Vagina (tissue), 2 donors: ENCODE measurements at regions not wholly inside any gene's neighbourhood (a gene's known extent, or its start where the extent isn't known, plus 50 kb on each side); places are given as distances from the start of the nearest gene placed in this dataset.
"Not testable (repeated sequence)": the region's sequence is repeated elsewhere in the genome, so short reads cannot be mapped to it uniquely, and the experiment has no call there.

Experiments used
- DNase-seq, 2 donors: peaks; one replicate each; pipeline ENCODE4 v3.0.0-alpha.2; 2017; ENCODE audit errors: extremely low spot score in 2 of 2
- H3K27ac ChIP-seq: fragments of 200-600 bp; sonication (generic); one replicate; pipeline ENCODE4 v1.5.1; 2019
- H3K27me3 ChIP-seq: fragments of 200-600 bp; sonication (generic); one replicate; pipeline ENCODE4 v1.5.1; 2019
- H3K36me3 ChIP-seq, 2 donors: fragments of 200-600 bp; sonication (generic); one replicate each; pipeline ENCODE4 v1.5.1; 2017 to 2019
- H3K4me1 ChIP-seq: fragments of 200-600 bp; sonication (generic); one replicate; pipeline ENCODE4 v1.5.1; 2019
- H3K4me3 ChIP-seq, 2 donors: fragments of 200-600 bp; sonication (generic); 1 replicate in 1 of 2; 2 replicates in 1 of 2; pipeline ENCODE4 v1.5.1; 2016 to 2019
- H3K9me3 ChIP-seq: fragments of 200-600 bp; sonication (generic); one replicate; pipeline ENCODE4 v1.5.1; 2019
- POLR2A ChIP-seq, 2 donors: fragments of 450-650 bp; IDR thresholded peaks; one replicate each; pipeline ENCODE4 v1.6.1; 2017; ENCODE audit warnings: antibody characterized with exemption in 2 of 2, mild to moderate bottlenecking in 2 of 2, moderate library complexity in 2 of 2
- POLR2AphosphoS5 ChIP-seq, 2 donors: sonication (generic); formaldehyde crosslinking; IDR thresholded peaks; one replicate each; pipeline ENCODE4 v1.9.0; 2017; ENCODE audit warnings: antibody characterized with exemption in 2 of 2, mild to moderate bottlenecking in 2 of 2, low read depth in 1 of 2; ENCODE audit not compliant: insufficient read depth in 1 of 2
- intact Hi-C: fragments of 100-400 bp; cut with DNase I; formaldehyde crosslinking; loops from one replicate; pipeline ENCODE4 v1.15.1; 2023
- TF ChIP-seq, protein P1 (sequence below), 3 experiments: fragments of 450-650 bp in 2 of 3; fragments of 200-600 bp in 1 of 3; sonication (generic) in 1 of 3; IDR thresholded peaks; one replicate each; pipeline ENCODE4 v1.5.1; 2017 to 2019; ENCODE audit warnings: antibody characterized with exemption in 3 of 3, mild to moderate bottlenecking in 2 of 3, moderate library complexity in 2 of 3

DNA sequence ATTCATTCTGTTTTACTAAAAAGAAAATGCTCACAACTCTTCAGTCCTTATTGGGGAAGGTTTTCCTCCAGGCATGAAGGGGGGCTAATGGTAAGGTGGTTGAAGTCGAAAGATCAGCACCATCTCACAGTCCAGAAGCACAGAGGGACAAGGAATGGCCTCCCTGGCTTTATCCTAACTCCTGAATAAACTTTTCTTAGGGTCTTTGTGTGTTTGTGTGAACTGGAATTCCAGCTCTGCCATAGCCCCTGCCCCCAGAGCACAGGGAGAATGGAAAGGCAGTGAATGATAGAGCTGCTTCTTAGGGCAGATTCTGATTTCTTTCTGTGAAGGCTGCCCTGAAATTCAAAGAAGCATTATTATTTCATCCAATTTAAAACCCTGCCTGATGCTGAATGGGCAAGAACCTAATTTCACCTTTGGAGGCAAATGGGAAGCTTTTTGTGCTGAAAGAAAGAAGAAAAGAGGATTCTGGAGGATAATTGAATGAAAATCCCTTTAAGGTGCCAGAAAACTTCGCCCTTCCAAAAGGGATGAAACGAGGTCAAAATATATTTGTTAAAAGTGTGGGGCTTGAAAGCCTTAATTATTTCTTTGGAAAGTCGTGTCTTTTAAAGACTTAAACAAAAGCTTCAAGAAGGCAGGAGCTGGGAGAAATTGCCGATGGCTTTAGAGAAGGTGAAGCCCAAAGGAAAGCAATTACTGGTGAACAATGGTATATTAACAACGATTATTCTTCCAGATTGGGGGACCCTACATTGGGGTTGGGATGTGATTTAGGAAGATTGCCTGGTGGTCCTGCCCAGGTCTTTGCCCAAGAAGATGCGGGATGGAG is 259.9 kb upstream of the RGMA start:
- intact Hi-C loops, result no loop called here
- DNase-seq, result no peak
- TF ChIP-seq POLR2AphosphoS5 (IDR thresholded peaks at IDR 0.05; ENCODE audit: insufficient read depth in 1 of 2, low read depth in 1 of 2) (no peak), POLR2A (IDR thresholded peaks at IDR 0.05) (no peak)
- TF ChIP-seq, protein P1, sequence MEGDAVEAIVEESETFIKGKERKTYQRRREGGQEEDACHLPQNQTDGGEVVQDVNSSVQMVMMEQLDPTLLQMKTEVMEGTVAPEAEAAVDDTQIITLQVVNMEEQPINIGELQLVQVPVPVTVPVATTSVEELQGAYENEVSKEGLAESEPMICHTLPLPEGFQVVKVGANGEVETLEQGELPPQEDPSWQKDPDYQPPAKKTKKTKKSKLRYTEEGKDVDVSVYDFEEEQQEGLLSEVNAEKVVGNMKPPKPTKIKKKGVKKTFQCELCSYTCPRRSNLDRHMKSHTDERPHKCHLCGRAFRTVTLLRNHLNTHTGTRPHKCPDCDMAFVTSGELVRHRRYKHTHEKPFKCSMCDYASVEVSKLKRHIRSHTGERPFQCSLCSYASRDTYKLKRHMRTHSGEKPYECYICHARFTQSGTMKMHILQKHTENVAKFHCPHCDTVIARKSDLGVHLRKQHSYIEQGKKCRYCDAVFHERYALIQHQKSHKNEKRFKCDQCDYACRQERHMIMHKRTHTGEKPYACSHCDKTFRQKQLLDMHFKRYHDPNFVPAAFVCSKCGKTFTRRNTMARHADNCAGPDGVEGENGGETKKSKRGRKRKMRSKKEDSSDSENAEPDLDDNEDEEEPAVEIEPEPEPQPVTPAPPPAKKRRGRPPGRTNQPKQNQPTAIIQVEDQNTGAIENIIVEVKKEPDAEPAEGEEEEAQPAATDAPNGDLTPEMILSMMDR (IDR thresholded peaks at IDR 0.05), result no peak
- H3K27me3 ChIP-seq, result no peaks in the 10 kb centered on the region
- no peak overlapping the region for H3K27ac ChIP-seq
- H3K4me1 ChIP-seq, result no peaks in the 10 kb centered on the region
- no peak overlapping the region for H3K4me3 ChIP-seq
- H3K36me3 ChIP-seq, result no peaks in the 10 kb centered on the region
- no peaks in the 10 kb centered on the region for H3K9me3 ChIP-seq

DNA sequence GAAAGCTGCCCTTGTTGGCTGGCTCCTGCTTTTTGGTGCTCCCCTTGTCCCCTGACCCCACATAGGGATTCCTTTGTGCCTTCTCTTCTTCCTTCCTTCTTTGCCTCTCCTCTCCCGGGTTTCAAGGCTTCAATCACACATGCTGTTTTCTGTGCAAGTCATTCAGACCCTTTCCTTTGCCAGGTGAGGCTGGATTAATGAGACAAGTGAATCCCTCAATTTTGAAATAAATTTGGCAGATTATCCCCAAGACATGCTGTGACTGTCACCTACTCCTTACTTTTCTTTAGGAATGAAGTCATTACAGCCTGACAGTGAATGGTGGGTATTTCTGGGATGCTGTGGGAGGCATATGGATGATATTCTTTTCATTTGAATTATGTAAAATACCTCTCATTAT is 259.0 kb upstream of the RGMA start:
- no peak overlapping the region for H3K4me3 ChIP-seq
- no peaks in the 10 kb centered on the region for H3K9me3 ChIP-seq
- TF ChIP-seq, protein P1 (IDR thresholded peaks at IDR 0.05), result no peak
- no peaks in the 10 kb centered on the region for H3K27me3 ChIP-seq
- intact Hi-C loops, result no loop called here
- DNase-seq, result no peak
- no peak overlapping the region for H3K27ac ChIP-seq
- H3K4me1 ChIP-seq, result no peaks in the 10 kb centered on the region
- no peaks in the 10 kb centered on the region for H3K36me3 ChIP-seq

DNA sequence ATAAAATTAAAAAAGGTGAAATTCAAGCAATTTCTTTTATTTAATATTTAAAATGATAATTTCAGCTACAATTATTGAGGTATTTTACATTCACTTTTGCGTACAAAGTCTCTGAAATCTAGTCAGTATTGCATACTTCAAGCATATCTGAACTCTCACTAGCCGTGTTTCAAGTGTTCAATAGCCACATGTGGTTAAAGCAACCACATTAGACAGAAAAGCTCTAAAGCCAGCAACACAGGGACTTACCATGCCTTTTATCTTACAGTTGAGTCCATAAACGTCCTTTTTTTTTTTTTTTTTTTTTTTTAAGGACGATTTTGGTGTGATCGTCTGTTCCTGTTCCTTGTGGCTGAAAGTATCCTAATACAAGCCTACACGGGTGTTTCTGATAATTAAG is 257.0 kb upstream of the RGMA start:
- no peak overlapping the region for H3K27ac ChIP-seq
- TF ChIP-seq POLR2AphosphoS5 (IDR thresholded peaks at IDR 0.05; ENCODE audit: insufficient read depth in 1 of 2, low read depth in 1 of 2) (no peak), POLR2A (IDR thresholded peaks at IDR 0.05) (no peak)
- TF ChIP-seq, protein P1 (IDR thresholded peaks at IDR 0.05), result no peak
- no peaks in the 10 kb centered on the region for H3K9me3 ChIP-seq

DNA sequence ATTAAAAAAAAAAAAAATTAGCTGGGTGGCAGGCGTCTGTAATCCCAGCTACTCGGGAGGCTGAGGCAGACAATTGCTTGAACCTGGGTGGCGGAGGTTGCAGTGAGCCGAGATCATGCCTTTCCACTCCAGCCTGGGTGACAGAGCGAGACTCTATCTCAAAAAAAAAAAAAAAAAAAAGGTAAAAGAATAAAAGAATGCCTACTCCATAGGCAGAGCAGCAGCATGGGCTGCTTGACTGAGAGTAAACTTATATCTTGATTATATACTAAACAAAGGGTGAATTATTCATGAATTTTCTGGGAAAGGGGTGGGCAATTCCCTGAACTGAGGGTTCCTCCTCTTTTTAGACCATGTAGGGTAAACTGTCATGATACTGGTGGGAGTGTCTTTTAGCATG is 254.4 kb upstream of the RGMA start:
- H3K4me1 ChIP-seq, H3K27me3 ChIP-seq, H3K27ac ChIP-seq, H3K4me3 ChIP-seq, H3K9me3 ChIP-seq, H3K36me3 ChIP-seq, intact Hi-C loops, DNase-seq: not testable (repeated sequence)

More for the DNA sequence above, 257.0 kb upstream of the RGMA start:
- H3K4me1 ChIP-seq, result no peaks in the 10 kb centered on the region
- no peak for DNase-seq
- no peaks in the 10 kb centered on the region for H3K36me3 ChIP-seq
- no peaks in the 10 kb centered on the region for H3K27me3 ChIP-seq
- intact Hi-C loops, result no loop called here
- H3K4me3 ChIP-seq, result no peak overlapping the region

DNA sequence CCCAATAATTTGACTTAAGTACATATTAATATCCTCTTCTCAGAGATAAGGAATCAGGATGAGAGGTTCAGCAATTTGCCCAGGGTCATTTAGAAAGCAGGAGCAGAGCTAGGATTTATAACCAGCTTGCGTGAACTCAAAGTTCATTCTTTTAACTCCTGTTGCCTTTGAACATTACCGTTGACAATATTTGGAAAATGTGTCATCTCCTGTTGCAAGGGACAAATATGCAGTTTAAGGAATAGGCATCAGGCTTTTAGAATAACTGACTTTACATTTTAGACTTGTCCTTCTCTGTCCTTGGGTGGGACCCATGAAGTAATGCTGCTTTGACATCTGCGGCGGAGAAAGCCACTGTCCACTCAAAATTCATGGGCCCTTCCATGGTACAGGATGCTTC is 252.2 kb upstream of the RGMA start:
- Histone ChIP-seq H3K36me3 (no peaks in the 10 kb centered on the region), H3K4me3 (no peak overlapping the region), H3K27ac (no peak overlapping the region), H3K9me3 (no peaks in the 10 kb centered on the region), H3K27me3 (no peaks in the 10 kb centered on the region), H3K4me1 (no peaks in the 10 kb centered on the region)
- no peak for DNase-seq
- intact Hi-C loops, result no loop called here
- TF ChIP-seq POLR2A (IDR thresholded peaks at IDR 0.05), result no peak
- TF ChIP-seq, protein P1 (IDR thresholded peaks at IDR 0.05), result no peak
- TF ChIP-seq POLR2AphosphoS5 (IDR thresholded peaks at IDR 0.05; ENCODE audit: insufficient read depth in 1 of 2, low read depth in 1 of 2), result no peak
